NCI-H2196 (cell line): ENCODE measurements at regions not wholly inside any gene's neighbourhood (a gene's known extent, or its start where the extent isn't known, plus 50 kb on each side); places are given as distances from the start of the nearest gene placed in this dataset.

Experiments
- DNase-seq: peaks from one replicate; lab custom pipeline; 2025; ENCODE audit not compliant: unreplicated experiment; lab: John Stamatoyannopoulos, UW

GRCh38 chr3:106643684-106644161 lies 733.5 kb upstream of the CCDC54 start:
- DNase-seq, result no peak

- DNase-seq, result no peak
These were observed 703.2 kb upstream of the CCDC54 start for GRCh38 chr3:106673926-106674569.

- no peak for DNase-seq
These were observed 701.8 kb upstream of the CCDC54 start for GRCh38 chr3:106675451-106675850.

DNA sequence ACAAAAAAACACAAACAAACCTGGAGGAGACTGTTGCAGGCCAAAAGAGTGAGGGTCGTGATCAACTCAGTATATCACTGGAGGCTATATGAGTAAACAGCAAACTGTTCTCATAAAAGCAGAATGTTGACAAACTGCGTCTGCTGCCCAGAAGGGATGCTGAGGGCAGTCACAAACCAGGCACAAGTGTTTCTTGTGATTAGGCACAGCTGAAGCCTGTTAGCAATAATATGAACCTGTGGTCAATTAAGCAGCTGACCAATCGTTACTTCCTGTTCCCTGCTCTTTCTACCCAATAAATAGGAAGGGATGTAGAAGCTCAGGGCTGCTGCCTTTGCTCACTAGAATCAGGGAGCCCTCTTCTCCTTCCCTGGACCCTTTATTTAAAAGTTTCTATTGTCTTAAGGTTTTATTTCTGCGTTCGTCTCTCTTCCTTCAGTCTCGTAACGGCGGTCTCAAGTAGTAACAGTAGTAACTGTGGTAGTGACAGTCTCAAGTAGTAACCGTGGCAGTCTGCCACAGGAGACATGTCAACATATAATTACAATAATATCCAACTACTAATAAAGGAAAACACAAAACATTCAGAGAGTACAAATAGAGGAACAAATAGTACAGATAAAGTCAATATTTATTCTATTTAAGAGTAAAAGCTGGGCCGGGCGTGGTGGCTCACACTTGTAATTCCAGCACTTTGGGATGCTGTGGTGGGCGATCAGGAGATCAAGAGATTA lies 698.4 kb upstream of the CCDC54 start:
- DNase-seq, result no peak

DNA sequence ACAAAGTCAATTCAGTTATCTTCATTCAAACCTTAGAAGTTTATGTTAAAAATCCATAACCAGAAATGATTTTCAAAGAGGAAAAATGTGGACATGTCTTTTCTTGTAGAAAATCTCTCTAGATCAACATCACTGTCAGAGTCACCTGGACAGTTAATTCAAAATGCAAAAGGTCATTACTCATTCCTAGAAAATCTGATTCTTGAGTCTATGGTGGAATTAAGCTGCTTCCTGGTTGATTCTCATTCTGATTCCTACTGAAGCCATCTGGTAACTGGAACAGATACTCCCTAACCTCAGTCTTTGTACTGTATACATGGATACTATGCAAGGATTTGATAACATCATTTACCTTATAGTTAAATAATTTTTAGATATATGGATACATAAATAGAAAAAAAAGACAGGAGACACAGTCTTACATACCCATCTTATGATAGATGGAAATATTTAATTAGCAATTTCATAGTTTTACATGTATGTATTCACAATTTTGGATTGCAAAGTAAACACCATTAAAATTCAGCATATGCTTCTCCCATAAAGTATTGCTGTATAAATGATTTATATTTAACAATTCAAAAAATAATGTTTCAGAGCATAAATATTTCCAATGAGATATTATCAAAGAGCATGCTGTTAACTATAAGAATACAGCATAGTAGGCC lies 693.2 kb upstream of the CCDC54 start:
- no peak for DNase-seq

DNA sequence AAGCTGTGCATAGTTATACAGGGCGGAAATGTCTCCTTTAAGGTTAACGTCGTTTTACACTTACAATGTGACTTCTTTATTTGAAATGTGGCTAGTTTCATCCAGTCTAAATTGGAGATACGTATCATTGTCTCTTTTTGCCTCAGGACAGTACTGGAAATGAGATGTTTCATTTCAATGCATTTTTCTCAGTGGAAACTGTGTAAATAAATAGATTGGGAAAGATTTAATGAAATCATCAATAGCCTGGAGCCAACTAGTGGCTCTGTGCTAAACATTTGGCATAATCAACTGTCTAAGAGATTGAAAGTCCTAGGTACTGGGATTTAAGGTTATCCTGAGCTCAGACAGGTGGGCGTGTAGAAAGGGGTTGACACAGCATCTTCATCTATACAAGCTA lies 691.5 kb upstream of the CCDC54 start:
- DNase-seq, result no peak

DNA sequence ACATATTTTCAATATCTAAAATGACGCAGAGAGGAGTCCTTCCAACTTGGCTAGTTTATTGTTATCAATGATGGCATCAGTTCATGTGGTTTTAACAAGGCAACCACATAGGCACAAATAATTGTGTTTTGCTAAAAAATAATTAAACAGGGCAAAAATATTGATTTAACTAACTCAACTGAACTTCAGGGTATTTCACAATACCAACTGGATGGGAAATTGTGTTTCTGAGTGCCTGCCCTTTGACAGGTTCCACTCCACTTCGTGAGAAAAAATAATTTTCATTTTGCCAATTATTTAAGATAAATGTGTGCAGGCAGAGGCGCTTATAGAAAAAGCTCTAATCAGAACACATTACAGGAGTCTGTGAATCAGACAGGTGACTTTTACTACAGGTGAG lies 689.3 kb upstream of the CCDC54 start:
- DNase-seq, result no peak

GRCh38 chr3:106688464-106688863 lies 688.8 kb upstream of the CCDC54 start:
- DNase-seq, result no peak

DNA sequence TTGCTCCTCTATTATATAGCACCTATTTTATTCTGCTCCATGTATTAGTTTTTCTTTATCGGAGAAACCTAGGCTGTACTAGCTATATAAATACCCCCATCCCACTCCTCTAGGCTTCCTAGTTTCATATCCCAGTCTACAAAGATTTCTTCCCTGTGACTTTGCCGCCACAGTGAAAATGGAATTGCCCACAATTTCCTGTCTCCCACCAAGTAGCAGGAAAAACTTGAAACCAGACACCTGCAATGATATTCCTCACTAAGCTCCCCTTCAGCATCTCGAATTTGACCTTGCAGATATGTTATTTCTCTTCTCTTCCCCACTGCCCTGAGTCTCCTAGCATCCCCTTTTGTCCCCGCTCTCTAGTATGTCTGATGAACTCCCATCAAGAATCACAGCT lies 685.8 kb upstream of the CCDC54 start:
- no peak for DNase-seq

DNA sequence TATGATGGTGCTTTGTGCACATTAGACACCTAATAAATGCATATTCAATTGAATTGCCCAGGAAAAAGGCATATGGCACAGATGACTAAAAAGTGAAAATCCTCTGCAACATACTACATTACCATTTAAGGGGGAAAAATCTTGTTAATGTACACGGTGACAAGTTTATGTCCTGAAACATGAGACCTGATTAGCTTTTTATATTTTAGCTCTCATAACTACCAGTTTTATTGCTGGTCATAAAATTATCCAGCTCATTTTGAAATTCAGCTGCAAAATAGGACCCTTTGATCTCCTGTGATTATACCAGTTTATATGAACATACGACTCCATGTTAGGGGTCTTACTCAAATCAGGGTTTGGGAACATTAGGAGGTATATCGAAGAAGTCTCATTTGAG lies 684.6 kb upstream of the CCDC54 start:
- no peak for DNase-seq

DNA sequence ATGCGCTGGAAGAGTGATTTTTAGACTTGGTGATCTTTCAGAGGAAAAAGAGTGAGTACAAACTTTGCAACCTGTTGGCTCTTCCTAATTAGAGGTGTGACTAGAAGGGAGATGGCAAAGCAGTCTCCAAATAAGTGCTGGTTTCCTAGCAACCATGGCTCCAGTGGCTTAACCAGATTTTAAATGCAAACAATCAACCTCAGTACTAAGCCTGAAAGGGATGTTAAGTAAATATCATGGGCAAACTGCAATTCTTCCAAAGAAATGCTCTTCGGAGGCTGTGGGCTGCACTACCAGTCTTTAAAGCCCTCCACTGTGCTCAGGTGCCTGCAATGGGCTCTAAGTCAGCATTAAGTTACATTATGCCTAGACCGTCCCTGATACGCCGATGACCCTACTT lies 678.1 kb upstream of the CCDC54 start:
- DNase-seq, result peak; percentile 24

- no peak for DNase-seq
These were observed 676.3 kb upstream of the CCDC54 start for GRCh38 chr3:106700981-106701380.

GRCh38 chr3:106703524-106703923 lies 673.7 kb upstream of the CCDC54 start:
- no peak for DNase-seq

GRCh38 chr3:106707347-106707746 lies 669.9 kb upstream of the CCDC54 start:
- no peak for DNase-seq

- DNase-seq, result no peak
These were observed 666.6 kb upstream of the CCDC54 start for GRCh38 chr3:106710596-106710995.

DNA sequence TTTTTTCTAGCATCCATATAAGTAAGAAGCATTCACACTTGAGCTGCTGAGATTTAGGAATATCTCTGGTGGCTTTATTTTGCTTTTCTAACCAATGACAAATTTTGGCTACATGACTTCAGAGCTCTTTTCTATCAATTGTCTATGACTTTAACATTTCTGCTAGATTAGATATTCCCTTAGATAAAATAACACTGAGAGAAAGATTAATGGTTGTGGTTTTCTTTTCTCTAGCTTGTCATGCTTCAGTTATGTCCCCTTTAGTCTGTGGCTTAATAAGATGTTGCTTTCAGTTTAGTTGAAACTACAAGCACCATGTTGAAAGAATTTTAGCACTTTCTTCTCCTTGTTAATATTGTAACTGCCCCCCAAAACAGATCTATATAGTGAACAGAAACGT lies 665.6 kb upstream of the CCDC54 start:
- no peak for DNase-seq

GRCh38 chr3:106714400-106714799 lies 662.8 kb upstream of the CCDC54 start:
- no peak for DNase-seq

GRCh38 chr3:106715286-106715685 lies 662.0 kb upstream of the CCDC54 start:
- DNase-seq, result no peak

DNA sequence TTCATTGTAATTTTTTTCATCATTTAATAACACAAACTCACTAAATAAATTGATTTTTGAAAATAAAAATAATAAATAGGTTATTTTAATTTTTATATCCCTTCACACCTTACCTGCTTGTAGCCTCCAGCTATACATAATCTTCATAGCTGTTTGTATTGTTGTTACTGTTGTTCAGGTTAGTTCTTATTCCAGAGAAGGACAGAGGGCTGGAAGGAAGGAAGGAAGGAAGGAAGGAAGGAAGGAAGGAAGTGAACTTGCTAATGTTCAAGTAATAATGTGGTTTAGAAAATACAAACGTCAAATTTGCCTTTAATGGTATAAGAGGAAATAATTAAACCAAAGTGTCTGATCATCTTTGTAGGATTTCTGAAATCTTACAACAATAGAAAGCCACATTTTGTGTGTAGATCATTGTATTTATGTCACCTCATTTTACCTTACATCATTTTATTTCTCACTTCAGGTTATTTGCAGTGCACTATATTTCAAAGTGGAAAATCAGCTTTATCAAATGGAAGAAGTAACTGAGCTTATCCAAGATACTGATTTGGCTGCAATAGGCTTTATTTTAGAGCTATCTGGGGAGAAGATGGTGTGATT lies 660.0 kb upstream of the CCDC54 start:
- no peak for DNase-seq

DNA sequence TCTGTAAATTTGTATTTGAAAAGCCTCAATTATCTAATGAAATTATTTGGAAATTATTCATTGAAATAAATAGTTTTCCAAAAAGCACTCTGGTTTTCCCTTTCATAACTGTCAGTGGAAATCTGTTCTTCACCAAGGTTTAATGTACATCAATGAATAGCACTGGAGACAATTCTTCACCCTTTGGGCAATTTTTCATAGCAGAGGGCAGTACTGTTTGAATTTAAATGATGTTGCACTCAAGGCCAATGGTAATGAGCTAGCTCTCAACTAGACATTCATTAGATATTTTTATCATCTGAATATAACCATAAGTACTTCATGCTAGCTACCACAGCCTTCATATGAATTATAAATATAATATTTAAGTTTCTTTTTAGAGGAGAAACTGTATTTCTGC lies 658.2 kb upstream of the CCDC54 start:
- DNase-seq, result no peak

- no peak for DNase-seq
These were observed 657.7 kb upstream of the CCDC54 start for GRCh38 chr3:106719583-106719982.

GRCh38 chr3:106720510-106720909 lies 656.7 kb upstream of the CCDC54 start:
- DNase-seq, result no peak
